Fibroblast of lung (primary cell): ENCODE measurements at regions not wholly inside any gene's neighbourhood (a gene's known extent, or its start where the extent isn't known, plus 50 kb on each side); places are given as distances from the start of the nearest gene placed in this dataset.
"Not testable (repeated sequence)": the region's sequence is repeated elsewhere in the genome, so short reads cannot be mapped to it uniquely, and the experiment has no call there.

ENCODE experiments used
- CTCF ChIP-seq, 2 donors: IDR thresholded peaks in 1 of 2; conservative IDR thresholded peaks in 1 of 2; 1 replicate in 1 of 2; 2 replicates in 1 of 2; pipeline ENCODE4 v1.5.1; 2011 to 2012; ENCODE audit warnings: low read length in 2 of 2, control low read depth in 1 of 2, inconsistent platforms in 1 of 2, low read depth in 1 of 2, mild to moderate bottlenecking in 1 of 2
- EZH2 ChIP-seq: IDR thresholded peaks from 2 replicates; pipeline ENCODE4 v1.5.1; 2012; ENCODE audit warnings: low read length, control low read depth, mild to moderate bottlenecking; ENCODE audit errors: missing control alignments

- TF ChIP-seq CTCF (conservative IDR thresholded peaks at IDR 0.05 in 1 of 2, IDR thresholded peaks at IDR 0.05 in 1 of 2; ENCODE audit: low read depth in 1 of 2, low read length in 2 of 2); EZH2: not testable (repeated sequence)
Observed at GRCh38 chr10:53504492-53504891, 731.9 kb upstream of the MBL2 start.
